ENCODE measurements at regions not wholly inside any gene's neighbourhood (a gene's known extent, or its start where the extent isn't known, plus 50 kb on each side); places are given as distances from the start of the nearest gene placed in this dataset.

GRCh38 chr6:7471171-7471570 lies 70.3 kb upstream of the DSP start:
- ATAC-seq (no peak), DNase-seq (ENCODE audit: low spot score) (no peak)
- Histone ChIP-seq H3K4me3 (no peak overlapping the region), H4K20me1 (replicated peaks; ENCODE audit: insufficient read depth) (no peaks in the 10 kb centered on the region), H3K4me1 (ENCODE audit: insufficient read depth) (no peaks in the 10 kb centered on the region), H3K27me3 (ENCODE audit: insufficient read depth) (no peaks in the 10 kb centered on the region), H2AFZ (no peak overlapping the region), H3K79me2 (replicated peaks; ENCODE audit: insufficient read depth) (no peaks in the 10 kb centered on the region), H3K9me2 (ENCODE audit: insufficient read depth) (peaks cover 5% of the 10 kb centered on the region; the same call in 1 of the 2 replicates), H3K27ac (ENCODE audit: low read depth) (no peak overlapping the region), H3K4me2 (no peak overlapping the region), H3K36me3 (ENCODE audit: insufficient read depth) (no peaks in the 10 kb centered on the region), H3F3A (replicated peaks; ENCODE audit: low read depth) (no peaks in the 10 kb centered on the region)
- TF ChIP-seq ZNF331 (CRISPR knock-in tag; IDR thresholded peaks at IDR 0.05; ENCODE audit: low read depth): no peak
- no peak for TF ChIP-seq EZH2phosphoT487 (IDR thresholded peaks at IDR 0.05; ENCODE audit: unreplicated experiment)
- no peak for TF ChIP-seq JUNB (IDR thresholded peaks at IDR 0.05; ENCODE audit: unreplicated experiment)
- TF ChIP-seq POLR2AphosphoS5 (IDR thresholded peaks at IDR 0.05; ENCODE audit: low read depth): no peak
- no peak for TF ChIP-seq NANOG (IDR thresholded peaks at IDR 0.05; ENCODE audit: borderline replicate concordance)
- no peak for TF ChIP-seq ETS1 (IDR thresholded peaks at IDR 0.05)
- TF ChIP-seq CREB1 (CRISPR knock-in tag; IDR thresholded peaks at IDR 0.05; ENCODE audit: low read depth): no peak
- TF ChIP-seq EZH2 (IDR thresholded peaks at IDR 0.05; ENCODE audit: low read depth, unreplicated experiment): no peak
- TF ChIP-seq REST (IDR thresholded peaks at IDR 0.05; ENCODE audit: unreplicated experiment): no peak
- no peak for TF ChIP-seq ZNF114 (CRISPR knock-in tag; IDR thresholded peaks at IDR 0.05)
- no peak for TF ChIP-seq STAT1 (IDR thresholded peaks at IDR 0.05; ENCODE audit: unreplicated experiment)
- TF ChIP-seq ZNF462 (CRISPR knock-in tag; IDR thresholded peaks at IDR 0.05): no peak
- TF ChIP-seq CTCF (conservative IDR thresholded peaks at IDR 0.05; ENCODE audit: low read depth in 2 of 2): no peak
- Mint-ChIP-seq H3K27me3 (ENCODE audit: insufficient read depth, low read depth, poor library complexity) (peaks cover 3% of the 10 kb centered on the region), H3K9me3 (no peaks in the 10 kb centered on the region), H3K4me1 (no peaks in the 10 kb centered on the region), H3K27ac (no peak overlapping the region), H3K36me3 (ENCODE audit: low read depth) (no peaks in the 10 kb centered on the region), H3K4me3 (no peak overlapping the region)
